HCT116 (cell line): ENCODE measurements at regions not wholly inside any gene's neighbourhood (a gene's known extent, or its start where the extent isn't known, plus 50 kb on each side); places are given as distances from the start of the nearest gene placed in this dataset.

Source experiments
- ATAC-seq: fragments of 200-7000 bp; cut with Tn5 transposase; 2 replicates; pipeline ENCODE4 v1.9.1; 2020; ENCODE audit warnings: mild to moderate bottlenecking, moderate library complexity
- BruUV-seq: library from RNA; stranded (reverse); fragments of 400-500 nt; replicated peaks from 2 replicates; lab custom pipeline; 2021; lab: Mats Ljungman, UMichigan
- CTCF ChIA-PET: fragments of 300-600 bp; sonication (Branson Sonifier 250); formaldehyde crosslinking; loops from one replicate; lab custom pipeline; 2021; ENCODE audit warnings: antibody characterized with exemption; lab: Charles Lee
- POLR2A ChIA-PET: fragments of 300-600, 350-600 bp; sonication (Branson Sonifier 250); formaldehyde crosslinking; loops from one replicate; lab custom pipeline; 2021; ENCODE audit warnings: antibody characterized with exemption; lab: Charles Lee
- RAD21 ChIA-PET, 2 experiments: fragments of 300-600 bp; sonication (Branson Sonifier 250); formaldehyde crosslinking; loops; one replicate each; lab custom pipeline; 2023; ENCODE audit warnings: low total read pairs in 2 of 2; ENCODE audit not compliant: uncharacterized antibody in 2 of 2, unreplicated experiment in 2 of 2, low non-redundant PET in 1 of 2; lab: Charles Lee
- DNase-seq: peaks from one replicate; pipeline ENCODE4 v3.0.0-alpha.2; 2010; ENCODE audit warnings: low read depth, low spot score
- H2AFZ ChIP-seq: fragments of 200-600 bp; shearing (Covaris generic), sonication (generic); 2 replicates; pipeline ENCODE4 v1.6.1; 2017; ENCODE audit warnings: low read depth, mixed run types, mixed read lengths, antibody characterized with exemption, low read length; ENCODE audit not compliant: poor library complexity, severe bottlenecking
- H3K27ac ChIP-seq: 2 replicates; pipeline ENCODE4 v1.5.1; 2012; ENCODE audit warnings: low read depth, low read length
- H3K27me3 ChIP-seq: fragments of 200-600 bp; sonication (generic); 2 replicates; pipeline ENCODE4 v1.6.1; 2016; ENCODE audit warnings: mixed run types, low read length, mixed read lengths; ENCODE audit not compliant: insufficient read depth
- H3K36me3 ChIP-seq, 2 experiments: fragments of 200-500 bp in 1 of 2; fragments of 200-600 bp in 1 of 2; sonication (Bioruptor generic) in 1 of 2; sonication (generic) in 1 of 2; 2 replicates each; pipeline versions ENCODE4 v1.5.1 to v1.6.1; 2014 to 2016; ENCODE audit warnings: low read length in 2 of 2, inconsistent platforms in 1 of 2, mixed read lengths in 1 of 2, mixed run types in 1 of 2; ENCODE audit not compliant: insufficient read depth in 2 of 2, control insufficient read depth in 1 of 2
- H3K4me1 ChIP-seq, 2 experiments: fragments of 200-600 bp in 1 of 2; sonication (generic) in 1 of 2; 2 replicates each; pipeline versions ENCODE4 v1.5.1 to v1.6.1; 2012 to 2017; ENCODE audit warnings: low read length in 2 of 2, inconsistent platforms in 1 of 2, mild to moderate bottlenecking in 1 of 2, mixed read lengths in 1 of 2, mixed run types in 1 of 2, moderate library complexity in 1 of 2; ENCODE audit not compliant: insufficient read depth in 2 of 2, control insufficient read depth in 1 of 2
- H3K4me2 ChIP-seq: fragments of 200-600 bp; sonication (generic); 2 replicates; pipeline ENCODE4 v1.6.1; 2017; ENCODE audit warnings: mixed run types, low read length, mixed read lengths
- H3K4me3 ChIP-seq, 2 experiments: fragments of 200-600 bp in 1 of 2; sonication (generic) in 1 of 2; replicated peaks in 1 of 2; 2 replicates each; pipeline ENCODE4 v1.5.1; 2011 to 2016; ENCODE audit warnings: low read length in 2 of 2, control low read depth in 1 of 2, low read depth in 1 of 2, mild to moderate bottlenecking in 1 of 2, mixed read lengths in 1 of 2, mixed run types in 1 of 2
- H3K79me2 ChIP-seq: fragments of 200-600 bp; sonication (generic); 2 replicates; pipeline ENCODE4 v1.6.1; 2017; ENCODE audit warnings: mild to moderate bottlenecking, mixed run types, low read length, moderate library complexity, mixed read lengths; ENCODE audit not compliant: insufficient read depth
- H3K9ac ChIP-seq: fragments of 200-600 bp; sonication (generic); 2 replicates; pipeline ENCODE4 v1.6.1; 2016; ENCODE audit warnings: low read length, mixed read lengths
- H3K9me2 ChIP-seq: fragments of 200-600 bp; sonication (generic), shearing (Covaris generic); 2 replicates; pipeline ENCODE4 v1.6.1; 2017; ENCODE audit warnings: mixed run types, mild to moderate bottlenecking, moderate library complexity; ENCODE audit not compliant: insufficient read depth
- H3K9me3 ChIP-seq, 2 experiments: fragments of 200-500 bp in 1 of 2; fragments of 200-600 bp in 1 of 2; sonication (Bioruptor generic) in 1 of 2; sonication (generic) in 1 of 2; 2 replicates each; pipeline ENCODE4 v1.6.1; 2014 to 2017; ENCODE audit warnings: low read length in 2 of 2, mixed read lengths in 2 of 2, inconsistent platforms in 1 of 2, low read depth in 1 of 2, mild to moderate bottlenecking in 1 of 2, mixed run types in 1 of 2, moderate library complexity in 1 of 2; ENCODE audit not compliant: control insufficient read depth in 1 of 2, insufficient read depth in 1 of 2
- H4K20me1 ChIP-seq: fragments of 200-600 bp; sonication (generic), shearing (Covaris generic); 2 replicates; pipeline ENCODE4 v1.6.1; 2017; ENCODE audit warnings: mixed run types, mild to moderate bottlenecking, moderate library complexity; ENCODE audit not compliant: insufficient read depth
- CBX3 ChIP-seq: IDR thresholded peaks from 2 replicates; pipeline ENCODE4 v1.6.1; 2012; ENCODE audit warnings: low read depth
- CTCF ChIP-seq, 3 experiments: fragments of 200-600 bp in 1 of 3; sonication (generic) in 1 of 3; IDR thresholded peaks in 2 of 3; conservative IDR thresholded peaks in 1 of 3; 2 replicates each; pipeline ENCODE4 v1.5.1; 2012 to 2017; ENCODE audit warnings: low read depth in 2 of 3, low read length in 2 of 3, antibody characterized with exemption in 1 of 3, borderline replicate concordance in 1 of 3, control low read depth in 1 of 3, mild to moderate bottlenecking in 1 of 3, mixed read lengths in 1 of 3, mixed run types in 1 of 3, moderate library complexity in 1 of 3; ENCODE audit not compliant: insufficient read depth in 1 of 3
- ELF1 ChIP-seq: IDR thresholded peaks from 2 replicates; pipeline ENCODE4 v1.6.1; 2012; ENCODE audit warnings: low read depth, borderline replicate concordance
- EZH2 ChIP-seq: fragments of 200-600 bp; sonication (generic); IDR thresholded peaks from 2 replicates; pipeline ENCODE4 v1.6.1; 2017; ENCODE audit warnings: antibody characterized with exemption, mixed run types
- EZH2phosphoT487 ChIP-seq: fragments of 200-600 bp; IDR thresholded peaks from 2 replicates; pipeline ENCODE4 v1.6.1; 2018; ENCODE audit warnings: antibody characterized with exemption, borderline replicate concordance
- FOSL1 ChIP-seq: IDR thresholded peaks from 2 replicates; pipeline ENCODE4 v1.6.1; 2012; ENCODE audit warnings: low read depth
- MAX ChIP-seq: IDR thresholded peaks from 2 replicates; pipeline ENCODE4 v1.6.1; 2012
- POLR2A ChIP-seq: IDR thresholded peaks from 2 replicates; pipeline ENCODE4 v1.7.0; 2011; ENCODE audit warnings: borderline replicate concordance; ENCODE audit not compliant: insufficient read depth, insufficient read length; ENCODE audit errors: extremely low read depth
- POLR2AphosphoS5 ChIP-seq: IDR thresholded peaks from 2 replicates; pipeline ENCODE4 v1.6.1; 2011; ENCODE audit warnings: mild to moderate bottlenecking, low read depth, low read length, moderate library complexity
- RAD21 ChIP-seq: IDR thresholded peaks from 2 replicates; pipeline ENCODE4 v1.6.1; 2012; ENCODE audit warnings: low read depth, mild to moderate bottlenecking
- SIN3A ChIP-seq: IDR thresholded peaks from 2 replicates; pipeline ENCODE4 v1.6.1; 2012; ENCODE audit warnings: low read depth
- SP1 ChIP-seq: IDR thresholded peaks from 2 replicates; pipeline ENCODE4 v1.6.1; 2012; ENCODE audit warnings: low read depth
- SRF ChIP-seq: IDR thresholded peaks from 2 replicates; pipeline ENCODE4 v1.6.1; 2012; ENCODE audit warnings: low read depth
- YY1 ChIP-seq: IDR thresholded peaks from 2 replicates; pipeline ENCODE4 v1.6.1; 2011; ENCODE audit warnings: low read length, low read depth, moderate library complexity, mild to moderate bottlenecking; ENCODE audit not compliant: insufficient replicate concordance; ENCODE audit errors: extremely low read depth
- ZBTB33 ChIP-seq: IDR thresholded peaks from 2 replicates; pipeline ENCODE4 v1.6.1; 2011; ENCODE audit warnings: mild to moderate bottlenecking, low read length, moderate library complexity; ENCODE audit not compliant: insufficient replicate concordance; ENCODE audit errors: extremely low read depth
- ZFX ChIP-seq: fragments of 450-650 bp; IDR thresholded peaks from 2 replicates; pipeline ENCODE4 v1.6.1; 2017
- ZNF274 ChIP-seq: fragments of 200-500 bp; sonication (Bioruptor generic); IDR thresholded peaks from 2 replicates; pipeline ENCODE4 v1.6.1; 2014; ENCODE audit warnings: mild to moderate bottlenecking, low read depth, low read length, inconsistent platforms
- intact Hi-C: fragments of 100-400 bp; cut with micrococcal nuclease; formaldehyde crosslinking; loops from 2 replicates; pipeline ENCODE4 v1.10.0; 2022

GRCh38 chr6:169854813-169855212 lies 103.4 kb downstream of the ERMARD start:
- H3K9me3 ChIP-seq, result no peaks in the 10 kb centered on the region; a peak in 1 of 4 replicates
- POLR2A ChIA-PET, result no interaction called here
- no peak overlapping the region for H3K4me2 ChIP-seq
- no peaks in the 10 kb centered on the region for H3K27me3 ChIP-seq
- no TSS peak for BruUV-seq
- no peak overlapping the region for H3K27ac ChIP-seq
- no peaks in the 10 kb centered on the region for H3K4me1 ChIP-seq
- no peaks in the 10 kb centered on the region for H3K36me3 ChIP-seq
- H3K9ac ChIP-seq, result no peak overlapping the region
- H4K20me1 ChIP-seq, result no peaks in the 10 kb centered on the region
- ATAC-seq, result no peak
- TF ChIP-seq ELF1 (no peak), YY1 (no peak), ZNF274 (no peak), FOSL1 (no peak), SRF (no peak), EZH2phosphoT487 (no peak), CBX3 (no peak), MAX (no peak), CTCF (IDR thresholded peaks at IDR 0.05 in 2 of 3, conservative IDR thresholded peaks at IDR 0.05 in 1 of 3; ENCODE audit: borderline replicate concordance in 1 of 3, insufficient read depth in 1 of 3, low read depth in 2 of 3, low read length in 2 of 3) (no peak), SIN3A (no peak), RAD21 (no peak), ZFX (no peak), SP1 (no peak), EZH2 (no peak), POLR2AphosphoS5 (no peak), POLR2A (no peak), ZBTB33 (no peak)
- H3K79me2 ChIP-seq, result no peaks in the 10 kb centered on the region
- no peak overlapping the region for H2AFZ ChIP-seq
- CTCF ChIA-PET, result no interaction called here
- H3K4me3 ChIP-seq, result no peak overlapping the region
- no peaks in the 10 kb centered on the region for H3K9me2 ChIP-seq
- no peak for DNase-seq
- RAD21 ChIA-PET, result no interaction called here
- intact Hi-C loops, result no loop called here
